GM13976 (cell line): ENCODE measurements at regions not wholly inside any gene's neighbourhood (a gene's known extent, or its start where the extent isn't known, plus 50 kb on each side); places are given as distances from the start of the nearest gene placed in this dataset.

Experiments
- DNase-seq: peaks from one replicate; pipeline ENCODE4 v3.0.0; 2012; ENCODE audit warnings: low spot score
- CTCF ChIP-seq: IDR thresholded peaks from 2 replicates; pipeline ENCODE4 v1.5.1; 2012; ENCODE audit warnings: borderline replicate concordance, mild to moderate bottlenecking; ENCODE audit not compliant: insufficient read depth; ENCODE audit errors: extremely low read depth, missing control alignments, control extremely low read depth
- in situ Hi-C: fragments of 300-500 bp; cut with MboI; formaldehyde crosslinking; loops from one replicate; pipeline ENCODE4 v1.12.0; 2022; ENCODE audit warnings: low sequenced_read_pairs, mixed read lengths, inconsistent platforms; ENCODE audit not compliant: unreplicated experiment

- in situ Hi-C loops = no loop called here
- DNase-seq = no peak
- TF ChIP-seq CTCF = no peak
Measured at GRCh38 chr2:59961746-59962145, 591.7 kb downstream of the BCL11A start.

- in situ Hi-C loops = no loop called here
- no peak for TF ChIP-seq CTCF
- no peak for DNase-seq
Measured at GRCh38 chr2:59959944-59960343, 593.5 kb downstream of the BCL11A start.

GRCh38 chr2:59957504-59957903 is 596.0 kb downstream of the BCL11A start:
- no peak for DNase-seq
- TF ChIP-seq CTCF = no peak
- in situ Hi-C loops = no loop called here

GRCh38 chr2:59956981-59957380 is 596.5 kb downstream of the BCL11A start:
- TF ChIP-seq CTCF = no peak
- no peak for DNase-seq
- in situ Hi-C loops = no loop called here

GRCh38 chr2:59947917-59948541 is 605.4 kb downstream of the BCL11A start:
- TF ChIP-seq CTCF = no peak
- in situ Hi-C loops = no loop called here
- DNase-seq = no peak

GRCh38 chr2:59947209-59947608 is 606.2 kb downstream of the BCL11A start:
- DNase-seq = no peak
- TF ChIP-seq CTCF = no peak
- in situ Hi-C loops = no loop called here

GRCh38 chr2:59939236-59939635 is 614.2 kb downstream of the BCL11A start:
- no peak for TF ChIP-seq CTCF
- DNase-seq = no peak
- in situ Hi-C loops = no loop called here
